ENCODE measurements at regions not wholly inside any gene's neighbourhood (a gene's known extent, or its start where the extent isn't known, plus 50 kb on each side); places are given as distances from the start of the nearest gene placed in this dataset.
"Not testable (repeated sequence)": the region's sequence is repeated elsewhere in the genome, so short reads cannot be mapped to it uniquely, and the experiment has no call there.

DNA sequence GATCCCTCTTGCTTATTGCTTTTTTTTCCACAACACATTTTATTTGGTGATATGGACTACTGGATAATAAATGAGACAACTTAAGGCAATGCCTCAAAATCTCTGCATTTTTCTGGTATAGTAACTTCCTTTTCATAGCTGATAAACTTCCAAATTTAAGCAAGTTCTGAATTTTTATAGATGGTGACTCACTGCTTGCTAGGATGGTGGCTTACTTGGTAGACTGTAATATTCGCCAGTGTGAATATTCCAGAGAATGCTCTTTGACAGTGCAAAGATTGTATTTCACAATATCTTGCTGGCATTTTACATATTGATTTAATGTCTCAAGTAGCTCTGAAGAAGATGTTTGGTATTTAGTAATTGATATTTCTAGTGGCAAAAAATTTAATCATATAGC lies 472.4 kb downstream of the TFEC start:
- no peak for ATAC-seq
- TF ChIP-seq POU6F1 (CRISPR knock-in tag; IDR thresholded peaks at IDR 0.05; ENCODE audit: borderline replicate concordance, low read depth), result no peak
- TF ChIP-seq RARB (CRISPR knock-in tag; IDR thresholded peaks at IDR 0.05), result no peak
- no peak for TF ChIP-seq ARNTL (CRISPR knock-in tag; IDR thresholded peaks at IDR 0.05; ENCODE audit: borderline replicate concordance, low read depth)
- no peak for TF ChIP-seq ZNF8 (CRISPR knock-in tag; IDR thresholded peaks at IDR 0.05)
- TF ChIP-seq CSRNP3 (CRISPR knock-in tag; IDR thresholded peaks at IDR 0.05), result no peak
- no peak for TF ChIP-seq ZFP3 (CRISPR knock-in tag; IDR thresholded peaks at IDR 0.05)

DNA sequence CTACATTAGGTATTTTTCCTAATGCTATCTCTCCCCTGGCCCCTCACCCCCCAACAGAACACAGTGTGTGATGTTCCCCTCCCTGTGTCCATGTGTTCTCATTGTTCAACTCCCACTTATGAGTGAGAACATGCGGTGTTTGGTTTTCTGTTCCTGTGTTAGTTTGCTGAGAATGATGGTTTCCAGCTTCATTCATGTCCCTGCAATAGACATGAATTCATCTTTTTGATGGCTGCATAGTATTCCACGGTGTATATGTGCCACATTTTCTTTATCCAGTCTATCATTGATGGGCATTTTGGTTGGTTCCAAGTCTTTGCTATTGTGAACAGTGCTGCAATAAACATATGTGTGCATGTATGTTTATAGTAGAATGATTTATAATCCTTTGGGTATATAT lies 473.3 kb downstream of the TFEC start:
- ATAC-seq, result not testable (repeated sequence)

GRCh38 chr7:115552766-115553165 lies 477.8 kb downstream of the TFEC start:
- no peak for ATAC-seq
- TF ChIP-seq ZNF70 (CRISPR knock-in tag; IDR thresholded peaks at IDR 0.05), result no peak
- TF ChIP-seq BACH2 (CRISPR knock-in tag; IDR thresholded peaks at IDR 0.05; ENCODE audit: borderline replicate concordance), result no peak
- TF ChIP-seq CSDC2 (CRISPR knock-in tag; IDR thresholded peaks at IDR 0.05), result no peak
- no peak for TF ChIP-seq TCF4 (CRISPR knock-in tag; IDR thresholded peaks at IDR 0.05; ENCODE audit: borderline replicate concordance)
- TF ChIP-seq RARB (CRISPR knock-in tag; IDR thresholded peaks at IDR 0.05), result no peak
- TF ChIP-seq GLIS3 (CRISPR knock-in tag; IDR thresholded peaks at IDR 0.05), result no peak

- ATAC-seq, result no peak
- TF ChIP-seq TOX (CRISPR knock-in tag; IDR thresholded peaks at IDR 0.05; ENCODE audit: borderline replicate concordance) (no peak), ESRRG (CRISPR knock-in tag; IDR thresholded peaks at IDR 0.05) (no peak), ZNF565 (CRISPR knock-in tag; conservative IDR thresholded peaks at IDR 0.05; ENCODE audit: low read depth) (no peak), PPARA (CRISPR knock-in tag; IDR thresholded peaks at IDR 0.05; ENCODE audit: borderline replicate concordance) (no peak), PATZ1 (CRISPR knock-in tag; IDR thresholded peaks at IDR 0.05; ENCODE audit: borderline replicate concordance) (no peak), BACH2 (CRISPR knock-in tag; IDR thresholded peaks at IDR 0.05; ENCODE audit: borderline replicate concordance) (no peak), SNAI2 (CRISPR knock-in tag; IDR thresholded peaks at IDR 0.05) (no peak), ZC3H10 (CRISPR knock-in tag; IDR thresholded peaks at IDR 0.05) (no peak), CREB5 (CRISPR knock-in tag; IDR thresholded peaks at IDR 0.05; ENCODE audit: low read depth) (no peak), CSDC2 (CRISPR knock-in tag; IDR thresholded peaks at IDR 0.05) (no peak), OSR1 (CRISPR knock-in tag; IDR thresholded peaks at IDR 0.05) (no peak), RARB (CRISPR knock-in tag; IDR thresholded peaks at IDR 0.05) (no peak), ISL1 (CRISPR knock-in tag; IDR thresholded peaks at IDR 0.05) (no peak)
- TF ChIP-seq, protein P1, sequence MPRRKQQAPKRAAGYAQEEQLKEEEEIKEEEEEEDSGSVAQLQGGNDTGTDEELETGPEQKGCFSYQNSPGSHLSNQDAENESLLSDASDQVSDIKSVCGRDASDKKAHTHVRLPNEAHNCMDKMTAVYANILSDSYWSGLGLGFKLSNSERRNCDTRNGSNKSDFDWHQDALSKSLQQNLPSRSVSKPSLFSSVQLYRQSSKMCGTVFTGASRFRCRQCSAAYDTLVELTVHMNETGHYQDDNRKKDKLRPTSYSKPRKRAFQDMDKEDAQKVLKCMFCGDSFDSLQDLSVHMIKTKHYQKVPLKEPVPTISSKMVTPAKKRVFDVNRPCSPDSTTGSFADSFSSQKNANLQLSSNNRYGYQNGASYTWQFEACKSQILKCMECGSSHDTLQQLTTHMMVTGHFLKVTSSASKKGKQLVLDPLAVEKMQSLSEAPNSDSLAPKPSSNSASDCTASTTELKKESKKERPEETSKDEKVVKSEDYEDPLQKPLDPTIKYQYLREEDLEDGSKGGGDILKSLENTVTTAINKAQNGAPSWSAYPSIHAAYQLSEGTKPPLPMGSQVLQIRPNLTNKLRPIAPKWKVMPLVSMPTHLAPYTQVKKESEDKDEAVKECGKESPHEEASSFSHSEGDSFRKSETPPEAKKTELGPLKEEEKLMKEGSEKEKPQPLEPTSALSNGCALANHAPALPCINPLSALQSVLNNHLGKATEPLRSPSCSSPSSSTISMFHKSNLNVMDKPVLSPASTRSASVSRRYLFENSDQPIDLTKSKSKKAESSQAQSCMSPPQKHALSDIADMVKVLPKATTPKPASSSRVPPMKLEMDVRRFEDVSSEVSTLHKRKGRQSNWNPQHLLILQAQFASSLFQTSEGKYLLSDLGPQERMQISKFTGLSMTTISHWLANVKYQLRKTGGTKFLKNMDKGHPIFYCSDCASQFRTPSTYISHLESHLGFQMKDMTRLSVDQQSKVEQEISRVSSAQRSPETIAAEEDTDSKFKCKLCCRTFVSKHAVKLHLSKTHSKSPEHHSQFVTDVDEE (CRISPR knock-in tag; IDR thresholded peaks at IDR 0.05), result no peak
Observed at GRCh38 chr7:115549910-115550309, 480.7 kb downstream of the TFEC start.

Measured in SK-N-SH treated with all-trans-retinoic acid at 6 μM for 48 hours (cell line).